ENCODE measurements at regions not wholly inside any gene's neighbourhood (a gene's known extent, or its start where the extent isn't known, plus 50 kb on each side); places are given as distances from the start of the nearest gene placed in this dataset.

DNA sequence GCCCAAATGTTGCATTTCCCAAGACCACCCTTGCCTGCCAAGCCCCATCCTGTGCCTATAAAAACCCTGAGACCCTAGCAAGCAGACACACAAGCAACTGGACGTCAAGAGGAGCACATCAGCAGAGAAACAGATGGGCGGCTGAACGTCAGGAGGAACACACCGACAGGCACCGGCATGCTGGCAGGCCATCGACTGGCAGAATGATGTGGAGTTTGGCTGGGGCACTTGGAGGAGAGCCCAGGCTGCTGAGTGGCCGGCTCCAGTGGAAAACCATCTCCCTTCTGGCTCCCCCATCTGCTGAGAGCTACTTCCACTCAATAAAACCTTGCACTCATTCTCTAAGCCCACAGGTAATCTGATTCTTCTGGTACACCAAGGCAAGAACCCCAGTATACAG, 130.1 kb downstream of the SLC41A2 start:
- H3K4me3 ChIP-seq (replicated peaks; ENCODE audit: low read depth, low read length), result no peak overlapping the region
- DNase-seq (ENCODE audit: extremely low read depth, low read depth), result no peak
- TF ChIP-seq, protein P1, sequence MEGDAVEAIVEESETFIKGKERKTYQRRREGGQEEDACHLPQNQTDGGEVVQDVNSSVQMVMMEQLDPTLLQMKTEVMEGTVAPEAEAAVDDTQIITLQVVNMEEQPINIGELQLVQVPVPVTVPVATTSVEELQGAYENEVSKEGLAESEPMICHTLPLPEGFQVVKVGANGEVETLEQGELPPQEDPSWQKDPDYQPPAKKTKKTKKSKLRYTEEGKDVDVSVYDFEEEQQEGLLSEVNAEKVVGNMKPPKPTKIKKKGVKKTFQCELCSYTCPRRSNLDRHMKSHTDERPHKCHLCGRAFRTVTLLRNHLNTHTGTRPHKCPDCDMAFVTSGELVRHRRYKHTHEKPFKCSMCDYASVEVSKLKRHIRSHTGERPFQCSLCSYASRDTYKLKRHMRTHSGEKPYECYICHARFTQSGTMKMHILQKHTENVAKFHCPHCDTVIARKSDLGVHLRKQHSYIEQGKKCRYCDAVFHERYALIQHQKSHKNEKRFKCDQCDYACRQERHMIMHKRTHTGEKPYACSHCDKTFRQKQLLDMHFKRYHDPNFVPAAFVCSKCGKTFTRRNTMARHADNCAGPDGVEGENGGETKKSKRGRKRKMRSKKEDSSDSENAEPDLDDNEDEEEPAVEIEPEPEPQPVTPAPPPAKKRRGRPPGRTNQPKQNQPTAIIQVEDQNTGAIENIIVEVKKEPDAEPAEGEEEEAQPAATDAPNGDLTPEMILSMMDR (IDR thresholded peaks at IDR 0.05; ENCODE audit: low read depth, low read length, missing control alignments), result no peak

DNA sequence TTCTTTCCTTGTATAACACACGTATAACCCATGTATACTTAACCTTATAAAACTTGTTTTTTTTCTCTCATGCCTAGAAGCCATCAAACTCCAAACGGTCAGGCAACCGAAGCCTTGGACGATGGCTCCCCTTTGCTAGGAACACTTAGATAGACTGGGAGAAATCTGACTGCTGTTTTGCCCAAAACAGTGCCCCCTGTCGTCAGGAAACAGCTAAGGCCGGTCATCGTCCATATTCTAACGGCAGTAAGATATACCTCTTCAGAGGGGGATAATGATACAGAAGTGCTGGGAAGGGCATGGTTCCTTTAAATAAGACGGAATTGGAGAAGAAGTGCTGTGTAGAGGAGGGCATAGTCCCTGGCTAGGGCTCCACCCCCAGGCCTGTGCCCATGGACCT, 130.5 kb downstream of the SLC41A2 start:
- TF ChIP-seq, protein P1 (IDR thresholded peaks at IDR 0.05; ENCODE audit: low read depth, low read length, missing control alignments), result peak; percentile 51
- no peak for DNase-seq (ENCODE audit: extremely low read depth, low read depth)
- no peak overlapping the region for H3K4me3 ChIP-seq (replicated peaks; ENCODE audit: low read depth, low read length)

DNA sequence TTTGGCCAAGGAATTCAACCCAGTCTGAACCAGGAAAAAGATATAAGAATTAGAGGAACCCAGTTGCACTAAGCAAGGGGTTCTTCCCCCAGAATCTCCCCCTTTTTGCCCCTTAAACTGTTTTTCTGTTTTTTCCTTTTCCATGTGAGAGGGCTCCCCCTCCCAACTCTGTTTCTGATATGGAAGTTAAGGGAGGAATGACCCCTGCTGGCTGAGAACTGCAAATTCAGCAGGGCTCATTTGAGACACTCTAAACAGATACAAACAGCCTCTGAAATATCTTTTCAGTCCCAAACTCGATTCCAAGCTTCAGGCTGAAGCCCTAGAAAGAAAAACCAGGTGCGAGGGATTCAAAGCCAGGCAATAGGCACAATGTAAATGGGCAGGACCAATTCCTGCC, 132.7 kb downstream of the SLC41A2 start:
- TF ChIP-seq, protein P1 (IDR thresholded peaks at IDR 0.05; ENCODE audit: low read depth, low read length, missing control alignments), result peak; percentile 68
- no peak overlapping the region for H3K4me3 ChIP-seq (replicated peaks; ENCODE audit: low read depth, low read length)
- DNase-seq (ENCODE audit: extremely low read depth, low read depth), result no peak

DNA sequence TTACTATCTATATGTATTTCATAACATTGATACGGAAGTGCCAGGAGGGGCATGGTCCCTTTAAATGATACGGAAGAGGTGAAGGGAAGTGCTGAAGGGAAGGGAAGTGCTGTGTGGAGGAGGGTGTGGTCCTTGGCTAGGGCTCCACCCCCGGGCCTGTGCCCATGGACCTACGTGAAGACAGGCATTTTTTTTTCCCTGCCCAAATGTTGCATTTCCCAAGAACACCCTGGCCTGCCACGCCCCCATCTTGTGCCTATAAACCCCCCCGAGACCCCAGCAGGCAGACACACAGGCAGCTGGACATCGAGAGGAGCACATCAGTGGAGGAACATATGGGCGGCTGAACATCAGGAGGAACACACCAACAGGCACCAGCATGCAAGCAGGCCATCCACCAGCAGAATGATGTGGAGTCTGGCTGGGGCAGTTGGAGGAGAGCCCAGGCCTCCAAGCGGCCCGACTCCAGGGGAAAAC, 134.1 kb downstream of the SLC41A2 start:
- TF ChIP-seq, protein P1 (IDR thresholded peaks at IDR 0.05; ENCODE audit: low read depth, low read length, missing control alignments), result no peak
- no peak for DNase-seq (ENCODE audit: extremely low read depth, low read depth)
- no peak overlapping the region for H3K4me3 ChIP-seq (replicated peaks; ENCODE audit: low read depth, low read length)

DNA sequence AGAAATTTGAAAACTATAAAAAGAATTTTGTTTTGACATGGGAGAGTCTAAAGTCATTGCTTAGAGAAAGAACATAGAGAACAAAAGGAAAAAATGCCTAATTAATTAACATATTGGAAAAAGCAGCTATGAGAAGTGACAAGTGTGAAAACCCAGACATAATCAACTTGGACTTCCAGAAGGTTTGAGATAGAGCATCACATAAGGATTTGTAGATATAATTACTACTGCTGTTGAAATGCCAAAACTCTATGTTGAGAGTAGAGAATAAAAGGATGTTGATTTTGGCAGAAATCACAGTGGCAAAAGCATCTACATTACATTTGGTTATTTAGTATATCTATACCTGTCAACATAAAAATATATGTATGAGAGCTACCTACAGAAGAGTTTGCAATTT, 135.1 kb downstream of the SLC41A2 start:
- no peak for DNase-seq (ENCODE audit: extremely low read depth, low read depth)
- H3K4me3 ChIP-seq (replicated peaks; ENCODE audit: low read depth, low read length), result no peak overlapping the region
- TF ChIP-seq, protein P1 (IDR thresholded peaks at IDR 0.05; ENCODE audit: low read depth, low read length, missing control alignments), result no peak

DNA sequence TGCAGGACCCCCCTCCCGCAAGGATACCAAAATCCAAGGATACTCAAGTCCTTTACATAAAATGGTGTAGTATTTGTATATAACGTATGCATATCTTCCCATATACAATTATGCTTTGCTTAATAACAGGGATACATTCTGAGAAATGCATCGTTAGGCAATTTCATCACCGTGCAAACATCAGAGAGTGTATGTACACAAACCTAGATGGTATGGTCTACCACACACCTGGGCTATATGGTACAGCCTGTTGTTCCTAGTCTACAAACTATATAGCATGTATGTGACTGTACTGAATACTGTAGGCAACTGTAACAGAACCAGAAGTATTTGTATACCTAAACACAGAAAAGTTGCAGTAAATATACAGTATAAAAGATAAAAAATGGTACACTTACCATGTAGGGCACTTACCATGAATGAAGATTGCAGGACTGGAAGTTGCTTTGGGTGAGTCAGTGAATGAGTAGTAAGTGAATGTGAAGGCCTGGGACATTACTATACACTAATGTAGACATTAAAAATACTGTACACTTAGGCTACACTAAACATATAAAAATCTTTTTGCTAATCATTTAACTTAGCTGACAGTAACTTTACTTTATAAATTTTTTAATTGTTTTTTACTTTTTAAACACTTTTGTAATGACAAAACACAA, 141.1 kb downstream of the SLC41A2 start:
- H3K4me3 ChIP-seq (replicated peaks; ENCODE audit: low read depth, low read length), result no peak overlapping the region
- DNase-seq (ENCODE audit: extremely low read depth, low read depth), result no peak
- TF ChIP-seq, protein P1 (IDR thresholded peaks at IDR 0.05; ENCODE audit: low read depth, low read length, missing control alignments), result no peak

DNA sequence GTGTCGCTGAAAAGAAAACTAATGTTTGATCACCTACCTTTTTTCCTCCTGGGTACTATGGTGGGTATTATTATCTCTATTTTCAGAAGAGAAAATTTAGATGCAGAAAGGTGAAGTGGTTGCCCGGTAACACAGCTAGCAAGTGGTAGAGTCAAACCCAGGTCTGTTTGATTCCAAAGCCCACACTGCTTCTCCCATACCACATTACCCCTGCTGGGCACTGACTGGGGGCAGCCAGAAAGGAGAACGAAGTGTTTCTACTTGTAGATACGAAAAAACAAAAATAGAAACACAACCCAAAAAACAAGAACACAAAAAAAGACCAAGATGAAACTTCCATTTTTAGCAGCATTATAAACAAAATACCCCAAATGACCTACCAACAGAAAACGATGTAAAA, 142.2 kb downstream of the SLC41A2 start:
- TF ChIP-seq, protein P1 (IDR thresholded peaks at IDR 0.05; ENCODE audit: low read depth, low read length, missing control alignments), result no peak
- H3K4me3 ChIP-seq (replicated peaks; ENCODE audit: low read depth, low read length), result no peak overlapping the region
- no peak for DNase-seq (ENCODE audit: extremely low read depth, low read depth)
